GM04504 (cell line): ENCODE measurements at regions not wholly inside any gene's neighbourhood (a gene's known extent, or its start where the extent isn't known, plus 50 kb on each side); places are given as distances from the start of the nearest gene placed in this dataset.
A peak's percentile ranks its signal among the peaks of the same experiment; 100 is the strongest.

ENCODE experiments used
- DNase-seq: peaks from one replicate; pipeline ENCODE4 v3.0.0-alpha.2; 2012; ENCODE audit warnings: low read depth

DNA sequence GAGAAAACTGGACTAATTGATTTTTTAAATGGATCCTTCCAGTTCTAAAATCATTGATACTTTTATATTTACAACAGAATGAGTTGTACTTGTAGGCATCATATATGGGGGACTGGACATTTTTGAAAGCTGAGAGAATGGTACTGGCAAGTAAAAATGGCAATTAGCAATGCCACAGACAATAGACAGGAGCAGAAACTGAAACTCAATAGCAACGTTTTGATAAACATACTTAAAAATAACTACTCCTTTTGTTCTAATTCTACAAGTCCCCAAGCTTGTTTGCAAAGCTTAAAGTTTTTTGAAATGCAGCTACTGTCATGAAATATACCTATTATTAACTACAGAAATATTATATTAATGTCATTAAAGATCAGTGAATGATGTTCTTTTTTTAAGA lies 52.8 kb upstream of the FBXL7 start:
- no peak for DNase-seq

DNA sequence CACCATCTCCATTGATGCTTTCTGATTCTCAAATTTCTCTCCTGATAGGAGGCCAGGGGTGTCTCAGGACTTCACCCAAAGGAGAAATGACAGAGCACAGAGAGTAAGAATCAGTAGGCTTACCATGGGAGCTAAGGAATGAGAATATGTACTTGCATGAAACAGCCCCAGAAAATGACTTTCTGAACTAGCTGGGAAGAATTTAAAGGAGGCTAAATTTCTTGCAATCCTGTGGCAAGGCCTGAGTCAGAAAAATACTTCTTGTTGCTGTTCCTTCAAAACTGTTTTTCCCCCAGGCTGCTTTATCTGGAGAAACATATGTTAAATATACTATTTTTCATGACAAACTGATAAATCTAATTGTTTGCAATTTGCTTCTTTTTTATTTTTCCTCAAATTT lies 53.4 kb upstream of the FBXL7 start:
- peak; percentile 22 for DNase-seq

DNA sequence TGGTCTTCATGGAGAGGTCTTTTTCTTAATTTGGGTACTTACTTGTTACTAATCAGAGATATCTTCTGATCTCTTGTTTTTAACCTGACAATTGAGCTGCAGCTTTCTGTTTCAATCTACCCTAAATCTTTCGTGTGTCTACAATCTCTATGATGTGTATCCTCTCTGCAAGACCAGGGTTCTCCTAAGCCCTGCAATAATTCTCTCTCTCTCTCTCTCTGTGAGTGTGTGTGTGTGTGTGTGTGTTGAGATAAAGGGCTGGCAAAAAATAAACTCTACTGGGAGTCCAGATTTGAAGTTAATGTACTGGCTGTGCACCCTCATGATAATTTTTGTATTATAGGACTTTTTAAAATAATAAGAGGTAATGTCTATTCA lies 57.8 kb upstream of the FBXL7 start:
- no peak for DNase-seq

DNA sequence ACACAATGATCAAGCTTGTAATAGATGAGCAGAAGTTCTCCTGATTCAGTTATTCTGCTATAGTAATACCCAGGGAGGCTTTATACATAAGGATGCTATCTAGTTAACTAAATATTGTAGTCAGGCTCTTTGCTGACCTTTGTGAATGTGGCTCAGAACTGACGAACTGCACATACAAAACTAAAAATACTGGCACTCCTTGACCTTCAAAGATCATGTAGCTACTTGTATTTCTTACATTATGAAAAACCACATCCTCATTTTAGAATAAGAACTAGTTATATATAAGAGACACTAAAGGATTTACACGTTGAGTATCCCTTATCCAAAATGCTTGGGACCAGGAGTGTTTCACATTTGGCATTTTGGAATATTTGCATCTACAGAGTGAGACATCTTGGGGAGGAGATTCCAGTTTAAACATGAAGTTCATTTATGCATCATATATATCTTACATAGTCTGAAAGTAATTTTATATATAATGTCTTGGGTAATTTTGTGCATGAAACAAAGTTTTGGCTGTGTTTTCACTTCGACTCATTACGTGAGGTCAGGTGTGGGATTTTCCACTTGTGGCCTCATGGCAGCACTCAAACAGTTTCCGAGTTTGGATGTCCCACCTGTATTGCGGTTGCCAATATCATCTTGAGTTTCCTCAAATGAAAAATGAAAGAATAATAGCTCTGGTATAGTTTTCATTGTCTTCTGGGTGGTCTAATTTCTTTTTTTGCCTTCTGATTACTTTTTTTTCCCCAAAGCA lies 58.4 kb upstream of the FBXL7 start:
- DNase-seq, result no peak

DNA sequence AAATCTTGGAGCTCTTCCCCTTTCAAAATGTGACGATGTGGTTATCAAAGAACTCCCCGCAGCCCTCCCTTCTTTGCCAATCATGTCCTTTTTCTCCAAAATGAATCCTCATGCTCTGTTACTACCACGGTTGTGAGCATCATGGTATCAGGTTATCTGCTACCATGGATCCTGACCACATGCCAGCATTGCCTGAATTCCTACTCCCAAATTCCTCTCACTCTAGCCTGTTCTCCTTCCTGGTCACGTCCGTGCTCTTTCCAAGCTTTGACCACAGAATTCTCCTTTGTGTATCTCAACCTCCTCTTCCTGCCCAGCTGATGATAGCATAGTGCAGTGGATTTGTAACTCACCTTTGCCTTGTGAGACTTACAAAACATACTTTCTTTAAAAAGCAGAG lies 59.5 kb upstream of the FBXL7 start:
- no peak for DNase-seq

DNA sequence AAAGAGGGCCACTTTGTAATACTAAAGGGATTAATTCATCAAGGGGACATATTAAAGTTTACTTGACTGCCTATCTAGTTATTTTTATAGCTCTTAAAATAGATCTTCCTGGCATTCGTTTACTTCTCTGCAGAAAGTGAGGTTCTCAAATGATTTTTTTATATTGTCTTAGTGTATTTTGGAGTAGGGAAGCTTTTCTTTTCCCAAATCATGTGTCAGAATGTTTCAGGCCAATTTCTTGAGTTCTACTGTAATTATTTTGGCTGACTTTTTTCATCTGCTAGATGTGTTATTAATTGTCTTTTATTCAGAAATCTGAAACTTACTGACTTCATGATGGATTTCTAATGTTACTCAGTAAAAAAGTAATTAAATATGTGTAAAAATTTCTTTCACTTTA lies 60.2 kb upstream of the FBXL7 start:
- no peak for DNase-seq

DNA sequence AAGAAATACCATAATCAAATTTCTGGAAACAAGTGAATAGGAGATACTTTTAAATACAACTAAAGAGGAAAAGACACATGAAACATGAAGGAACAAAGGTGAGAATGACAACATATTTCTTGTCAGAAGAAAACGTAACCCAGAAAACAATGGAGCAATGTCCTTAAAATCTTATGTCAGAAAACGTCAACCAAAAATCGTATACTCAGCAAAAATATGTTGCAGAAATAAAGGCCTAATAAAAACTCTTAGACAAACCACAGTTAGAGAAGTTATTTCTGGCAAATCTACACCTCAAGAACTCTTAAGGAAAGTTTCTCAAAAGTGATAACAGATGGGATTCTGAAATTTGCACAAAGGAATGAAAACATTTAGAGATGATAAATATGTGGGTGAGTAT lies 66.3 kb upstream of the FBXL7 start:
- DNase-seq, result no peak

DNA sequence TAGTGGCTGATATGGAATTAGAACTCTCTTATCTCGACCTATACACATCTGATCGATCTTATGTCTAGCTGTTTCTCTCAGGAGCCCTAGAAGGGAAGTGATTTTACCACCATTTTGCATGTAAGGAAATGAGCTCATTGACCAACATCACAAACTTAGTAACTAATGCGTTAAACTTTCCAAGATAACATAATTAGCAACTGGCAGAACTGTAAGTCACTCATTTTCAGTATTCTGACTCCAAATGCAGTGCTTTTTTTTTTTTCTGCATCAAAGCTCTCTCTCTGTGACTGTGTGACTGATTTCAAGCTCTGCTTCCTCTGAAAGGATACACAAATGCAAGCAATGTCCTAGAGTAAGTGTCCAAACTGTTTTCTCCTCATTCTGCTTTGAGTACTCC lies 68.1 kb upstream of the FBXL7 start:
- no peak for DNase-seq

DNA sequence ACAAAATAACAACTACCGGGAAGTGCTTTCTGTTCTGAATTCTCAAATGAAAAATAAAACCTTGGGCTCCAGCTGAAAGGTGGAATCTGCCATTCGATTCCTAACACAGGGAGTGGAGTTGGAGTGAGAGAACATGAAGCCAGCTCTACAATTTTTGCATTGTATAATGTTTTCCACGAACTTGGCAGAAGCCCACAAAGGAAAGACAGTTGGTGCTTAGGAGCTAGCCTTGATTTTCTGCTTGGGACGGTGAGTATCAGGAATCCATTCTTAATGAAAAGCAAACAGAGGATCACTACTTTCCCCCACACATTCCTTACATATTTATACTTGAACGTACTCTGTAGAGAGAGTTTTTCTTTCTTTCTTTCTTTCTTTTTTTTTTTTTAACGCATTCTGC lies 74.2 kb upstream of the FBXL7 start:
- no peak for DNase-seq

DNA sequence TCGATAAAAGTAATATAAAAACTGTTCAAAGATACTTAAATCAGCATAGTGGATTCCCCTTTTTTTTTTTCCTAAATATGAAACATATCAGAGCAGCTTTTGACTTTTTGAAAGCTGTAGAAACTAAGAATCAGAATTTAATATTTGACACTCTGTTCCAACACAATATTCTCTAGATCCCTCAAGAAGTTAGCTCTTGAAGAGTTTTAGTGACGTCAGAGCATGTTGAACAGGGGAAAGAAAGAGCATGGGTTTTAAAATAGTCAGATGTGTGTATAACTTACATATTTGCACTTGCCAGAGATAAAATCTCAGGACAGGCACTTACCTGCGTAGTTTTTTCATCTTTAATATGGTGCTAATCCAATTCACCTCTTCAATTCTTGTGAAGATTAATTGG lies 75.2 kb upstream of the FBXL7 start:
- no peak for DNase-seq

DNA sequence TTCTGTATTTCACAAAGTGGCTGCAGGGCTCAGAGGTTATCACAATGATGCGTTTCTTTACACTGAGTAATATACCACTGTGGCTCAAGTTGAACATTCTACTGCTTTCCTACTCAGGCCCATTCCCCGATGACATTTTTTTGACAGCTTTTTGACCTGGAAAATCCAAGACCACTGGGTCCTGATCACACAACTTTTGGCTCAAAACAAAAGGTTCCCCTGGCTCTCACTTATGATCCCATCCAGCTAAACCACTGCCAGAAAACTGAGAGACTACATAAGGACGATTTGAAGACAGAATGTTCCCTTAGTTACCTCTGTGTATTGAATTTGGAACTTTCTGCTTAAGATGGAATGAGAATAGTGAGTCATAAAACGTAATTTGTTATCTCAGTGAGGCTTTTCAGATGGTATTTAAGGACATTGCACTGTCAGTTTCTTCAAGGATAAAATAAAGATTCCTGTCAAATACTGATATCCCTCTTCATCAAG lies 78.0 kb upstream of the FBXL7 start:
- DNase-seq, result no peak

DNA sequence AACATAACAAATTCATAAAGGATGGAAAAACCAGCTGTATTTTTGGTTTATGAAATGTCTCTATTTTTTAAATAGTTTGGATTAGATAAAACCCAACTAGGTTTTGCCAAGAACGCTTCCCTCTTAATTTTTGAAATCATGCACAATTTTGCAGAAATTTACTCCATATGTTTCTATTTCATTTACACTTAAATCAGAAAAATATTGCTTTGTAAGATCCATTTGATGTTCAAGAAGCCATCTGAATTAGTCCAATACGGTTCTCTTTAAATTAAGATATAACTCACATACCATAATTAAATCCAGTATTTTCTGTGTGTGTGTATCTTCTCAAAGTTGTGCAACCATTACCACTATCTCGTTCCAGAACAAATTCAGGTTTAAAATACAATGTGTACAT lies 78.6 kb upstream of the FBXL7 start:
- no peak for DNase-seq

DNA sequence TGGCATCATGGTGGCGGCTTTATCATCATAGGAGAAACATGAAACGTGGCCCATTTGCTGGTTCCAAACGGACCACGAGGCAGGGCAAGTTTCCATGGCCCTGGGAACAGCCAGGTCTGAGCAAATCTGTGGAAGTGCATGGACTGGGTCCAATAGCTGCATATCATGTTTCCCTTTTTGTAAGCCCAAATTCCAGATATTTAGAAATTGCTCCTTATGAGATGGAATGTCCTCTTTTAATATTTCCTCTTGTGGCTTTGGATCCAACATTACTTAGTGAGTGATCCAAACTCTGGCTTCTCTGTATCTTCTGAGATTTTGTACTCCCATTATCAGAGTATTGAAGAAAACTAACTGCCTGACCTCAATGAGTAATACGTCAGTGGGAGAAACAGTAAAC lies 79.8 kb upstream of the FBXL7 start:
- DNase-seq, result no peak

DNA sequence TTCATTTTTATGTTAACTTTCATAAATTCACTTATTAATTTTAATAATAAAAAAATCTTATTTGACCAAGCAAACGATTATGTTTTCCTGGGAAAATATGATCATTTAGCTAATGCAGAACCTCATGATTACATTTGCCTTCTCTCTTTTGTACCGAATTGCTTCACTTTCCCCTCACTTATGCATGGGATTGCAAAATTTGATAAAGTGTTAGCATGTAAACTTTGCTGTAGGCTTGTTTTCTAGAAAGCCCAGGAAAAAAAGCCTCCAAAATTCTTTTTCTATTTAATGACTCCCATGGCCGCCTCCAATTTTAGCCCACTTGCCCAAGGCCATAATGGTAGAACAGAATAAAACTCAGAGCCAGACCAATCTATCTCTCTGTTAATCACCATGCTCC lies 82.8 kb upstream of the FBXL7 start:
- no peak for DNase-seq

DNA sequence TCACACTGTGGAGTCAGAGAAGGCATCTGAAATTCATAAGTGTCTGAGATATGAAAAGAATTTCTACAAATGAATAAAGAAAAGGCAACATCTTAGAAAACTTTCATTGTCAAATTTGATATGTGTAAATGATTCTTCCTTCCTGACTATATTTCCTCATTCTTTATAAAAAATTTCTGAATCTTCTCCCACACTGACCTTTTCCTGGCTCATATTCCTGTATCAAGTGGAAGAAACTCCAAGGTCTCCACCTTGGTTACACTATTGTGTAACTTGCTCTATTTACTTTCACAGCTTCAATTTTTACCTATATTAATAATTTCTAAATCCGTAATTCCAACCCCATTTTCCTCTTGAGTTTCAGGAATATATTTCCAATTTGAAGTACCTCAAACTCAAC lies 93.5 kb upstream of the FBXL7 start:
- no peak for DNase-seq

DNA sequence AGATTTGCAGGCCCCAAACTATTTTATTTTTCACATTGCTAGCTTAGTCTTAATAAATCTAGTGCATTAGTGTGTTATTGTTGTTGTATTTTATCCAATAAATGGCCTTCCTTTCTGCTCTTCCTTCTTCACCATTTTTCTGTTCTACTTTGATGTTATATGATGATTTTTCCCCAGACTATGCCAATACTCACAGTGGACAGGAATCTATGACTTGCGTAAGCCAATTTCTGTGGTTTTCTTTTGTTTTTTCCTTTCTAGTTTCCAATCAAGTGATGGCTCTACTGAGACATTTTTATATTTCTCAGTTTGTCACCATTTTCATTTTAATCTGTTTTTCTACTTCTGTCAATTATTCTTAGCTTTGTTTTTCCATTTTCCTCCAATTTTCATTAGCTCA lies 106.8 kb upstream of the FBXL7 start:
- DNase-seq, result no peak

DNA sequence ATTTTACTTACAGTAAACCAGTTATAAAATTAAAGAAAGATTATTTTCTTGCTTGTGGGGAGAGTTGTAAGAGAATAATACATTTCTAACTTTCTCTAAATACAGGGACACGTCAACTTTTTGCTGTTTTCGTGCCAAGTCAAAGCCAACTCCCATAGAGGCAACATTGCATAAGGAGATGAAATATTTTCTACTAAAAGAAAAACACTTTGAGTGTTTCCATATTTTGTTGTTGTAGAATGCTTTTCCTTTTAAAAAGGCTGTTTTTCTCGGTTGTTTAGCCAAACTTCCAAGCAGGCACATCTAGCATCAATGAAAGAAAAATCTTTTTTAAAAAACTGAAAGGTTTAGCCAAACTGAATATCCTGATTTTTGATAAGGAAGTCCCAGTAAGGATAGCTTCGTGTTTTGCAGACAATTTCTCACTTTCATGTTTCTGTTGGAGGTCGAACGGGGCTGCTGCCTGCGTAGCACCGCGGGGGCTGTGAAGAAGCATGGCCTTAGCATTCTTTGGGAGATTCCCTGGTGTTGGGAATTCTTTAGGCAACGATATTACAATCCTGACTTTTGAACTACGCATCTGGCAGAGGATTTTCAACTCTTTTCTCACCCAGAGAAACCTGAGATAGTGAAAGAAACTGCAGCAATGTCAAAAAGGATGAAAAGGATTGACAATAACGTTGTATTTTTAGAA lies 108.1 kb upstream of the FBXL7 start:
- DNase-seq, result no peak

DNA sequence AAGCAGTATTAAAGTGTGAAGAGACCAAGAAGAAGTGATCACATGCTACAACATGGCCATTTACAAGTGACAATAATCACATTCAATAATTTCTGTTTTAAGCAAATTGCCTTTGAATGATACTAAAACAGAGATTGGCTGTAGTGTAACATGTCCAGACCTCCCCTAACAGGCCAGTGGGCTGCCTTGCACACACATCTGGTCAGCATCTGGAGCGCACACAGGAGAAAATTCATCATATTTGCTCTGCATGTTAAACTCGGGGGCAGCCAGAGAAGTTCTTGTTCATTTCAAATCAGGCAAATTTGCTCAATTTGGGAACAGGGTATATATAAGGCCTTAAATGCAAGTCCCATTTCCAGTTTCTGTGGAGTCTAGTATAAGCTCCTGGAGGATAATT lies 111.1 kb upstream of the FBXL7 start:
- DNase-seq, result no peak

DNA sequence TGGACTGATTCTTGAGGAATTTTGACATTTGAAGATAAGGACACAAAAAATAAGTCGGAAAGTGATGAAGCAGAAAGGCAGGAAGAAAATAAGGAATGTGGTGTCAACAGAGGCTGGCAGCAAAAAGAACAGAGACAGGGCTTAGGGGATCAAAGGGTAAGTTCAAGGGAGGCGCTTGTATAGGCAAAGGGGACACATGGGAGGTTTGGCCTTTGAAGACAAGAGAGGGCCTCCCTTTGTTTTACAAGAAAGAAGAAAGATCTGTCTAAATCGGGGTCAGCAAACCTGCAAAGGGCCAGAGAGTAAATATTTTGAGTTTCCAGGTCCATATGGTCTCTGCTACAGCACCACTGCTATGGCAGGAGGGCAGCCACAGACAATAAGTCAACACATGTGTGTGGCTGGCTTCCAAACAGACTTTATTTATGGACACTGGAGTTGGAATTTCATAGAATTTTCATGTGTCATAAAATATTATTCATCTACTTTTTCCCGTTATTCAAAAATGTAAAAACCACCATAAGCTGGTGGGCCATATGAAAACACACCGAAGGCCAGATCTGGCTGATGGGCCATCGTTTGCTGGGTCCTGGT lies 112.0 kb upstream of the FBXL7 start:
- no peak for DNase-seq

DNA sequence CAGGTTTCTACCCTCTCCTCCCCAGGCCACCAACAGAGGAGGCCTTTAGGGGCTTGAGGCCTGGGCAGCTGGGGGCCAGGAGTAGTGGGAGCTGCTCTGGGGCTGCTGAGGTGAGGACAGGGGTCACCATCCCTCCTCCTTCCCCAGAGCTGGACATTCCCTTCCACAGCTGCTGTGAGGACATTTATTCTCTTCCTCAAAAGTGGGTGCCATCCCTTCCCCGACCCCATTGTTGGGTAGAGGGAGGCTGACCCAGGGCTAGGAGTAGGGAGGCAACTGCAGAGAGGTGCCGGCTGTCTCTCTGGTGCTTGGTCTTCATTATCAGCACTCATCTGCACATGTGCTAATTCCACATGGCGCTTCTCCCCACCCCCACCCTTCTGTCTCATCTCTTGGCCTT lies 113.9 kb upstream of the FBXL7 start:
- no peak for DNase-seq

DNA sequence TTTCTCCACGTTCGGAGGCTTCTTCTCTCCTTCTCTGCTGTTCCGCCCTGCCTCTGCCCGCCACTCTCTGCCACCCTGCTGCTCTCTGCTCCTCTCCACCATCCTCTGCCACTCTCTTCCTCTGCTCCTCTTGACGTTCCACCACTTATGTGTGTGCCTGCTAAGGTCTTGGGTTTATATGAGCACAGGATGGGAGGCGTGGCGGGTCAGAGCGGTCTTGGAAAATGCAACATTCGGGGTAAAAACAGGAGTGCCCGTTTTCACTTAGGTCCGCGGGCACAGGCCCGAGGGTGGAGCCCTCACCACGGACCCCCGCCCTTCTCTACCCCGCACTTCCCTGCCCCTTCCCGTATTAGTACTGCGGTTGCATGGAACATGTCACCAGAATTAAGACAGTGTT lies 114.4 kb upstream of the FBXL7 start:
- no peak for DNase-seq

DNA sequence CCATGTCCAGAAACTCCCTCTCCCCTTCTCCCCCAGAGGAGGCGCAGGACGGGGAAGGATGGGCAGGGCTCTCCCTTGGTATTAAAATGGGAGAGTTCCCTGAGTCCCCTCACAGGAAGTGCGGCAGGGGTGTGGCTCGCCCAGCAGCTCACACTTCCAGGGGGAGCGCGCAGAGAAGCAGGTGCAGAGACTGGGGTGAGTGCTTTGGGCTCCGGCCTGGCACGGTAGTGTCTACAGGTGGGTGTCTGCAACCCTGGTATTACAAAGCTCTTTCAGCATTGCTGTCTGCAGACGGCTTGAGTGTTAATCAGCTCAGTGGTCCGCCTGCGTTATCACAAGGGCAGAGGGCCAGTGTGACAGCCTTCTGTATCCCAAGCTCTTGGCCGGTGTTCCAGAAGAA lies 114.9 kb upstream of the FBXL7 start:
- DNase-seq, result no peak

DNA sequence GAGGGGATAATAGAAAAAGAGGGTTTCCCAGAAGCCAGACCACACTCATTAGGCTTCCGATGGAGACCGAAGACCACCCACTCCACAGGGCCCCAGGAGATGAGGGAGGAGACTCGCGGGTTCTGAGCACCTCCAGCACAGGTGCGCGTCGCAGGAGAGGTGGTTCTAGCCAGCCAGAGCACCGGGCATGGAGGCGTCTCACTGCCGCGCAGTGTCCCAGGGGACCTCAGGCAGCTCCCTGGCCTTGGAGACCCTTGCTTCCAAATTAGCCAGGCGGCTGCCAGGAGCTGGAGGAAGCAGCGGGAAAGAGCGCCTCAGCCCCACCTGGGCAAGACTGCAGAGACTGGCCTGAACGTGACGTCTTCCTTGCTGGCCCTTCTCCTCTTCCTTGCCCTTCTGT lies 115.4 kb upstream of the FBXL7 start:
- no peak for DNase-seq

DNA sequence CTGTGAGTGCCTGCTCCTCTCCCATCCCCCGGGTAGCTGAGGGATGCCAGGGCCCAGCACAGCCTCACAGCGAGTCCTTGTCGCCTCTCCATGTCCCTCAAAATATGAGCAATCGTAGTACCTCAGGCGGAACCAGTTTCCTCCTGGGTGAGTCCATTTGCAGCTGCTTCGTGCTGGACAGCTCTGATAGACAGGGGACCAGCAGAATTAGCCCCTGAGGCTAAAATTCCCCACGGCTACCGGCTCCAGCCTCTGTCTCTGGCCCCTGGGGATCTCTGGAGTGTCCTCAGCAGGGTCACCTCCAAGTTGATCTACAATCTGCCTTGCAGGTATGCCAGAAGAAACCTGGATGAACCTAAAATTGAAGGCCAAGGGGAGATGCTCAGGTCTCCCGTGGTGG lies 115.8 kb upstream of the FBXL7 start:
- DNase-seq, result no peak
